NAMALWA (cell line): ENCODE measurements at regions not wholly inside any gene's neighbourhood (a gene's known extent, or its start where the extent isn't known, plus 50 kb on each side); places are given as distances from the start of the nearest gene placed in this dataset.
"Not testable (repeated sequence)": the region's sequence is repeated elsewhere in the genome, so short reads cannot be mapped to it uniquely, and the experiment has no call there.

ENCODE experiments used
- DNase-seq: peaks from one replicate; pipeline ENCODE4 v3.0.0-alpha.2; 2015; ENCODE audit warnings: low spot score

DNA sequence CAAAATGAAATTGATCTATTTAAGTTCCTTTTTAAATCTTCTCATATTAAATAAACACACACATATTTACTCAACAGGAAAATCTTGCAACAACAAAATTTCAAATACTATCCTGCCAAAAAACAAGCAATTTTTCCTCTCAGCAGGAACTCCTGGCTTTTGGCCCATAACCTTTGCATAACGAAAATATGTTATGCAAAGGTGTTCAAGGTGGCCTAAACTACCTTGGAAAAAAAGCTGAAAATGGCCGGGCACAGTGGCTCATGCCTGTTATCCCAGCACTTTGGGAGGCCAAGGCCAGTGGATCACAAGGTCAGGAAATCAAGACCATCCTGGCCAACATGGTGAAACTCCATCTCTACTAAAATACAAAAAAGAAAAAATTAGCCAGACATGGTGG, 424.3 kb upstream of the ZNF337 start:
- not testable (repeated sequence) for DNase-seq

DNA sequence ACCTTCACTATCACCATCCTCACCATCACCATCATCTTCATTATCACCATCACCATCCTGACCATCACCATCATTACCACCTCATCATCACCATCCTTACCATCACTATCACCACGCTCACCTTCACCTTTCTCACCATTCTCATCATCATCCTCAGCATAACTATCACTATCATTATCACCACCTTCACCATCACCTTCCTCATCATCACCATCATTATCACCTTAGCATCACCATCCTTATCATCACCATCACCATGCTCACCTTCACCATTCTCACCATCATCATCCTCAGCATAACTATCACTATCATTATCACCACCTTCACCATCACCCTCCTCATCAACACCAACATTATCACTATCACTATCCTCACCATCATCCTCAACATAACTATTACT, 397.8 kb upstream of the ZNF337 start:
- DNase-seq, result not testable (repeated sequence)

DNA sequence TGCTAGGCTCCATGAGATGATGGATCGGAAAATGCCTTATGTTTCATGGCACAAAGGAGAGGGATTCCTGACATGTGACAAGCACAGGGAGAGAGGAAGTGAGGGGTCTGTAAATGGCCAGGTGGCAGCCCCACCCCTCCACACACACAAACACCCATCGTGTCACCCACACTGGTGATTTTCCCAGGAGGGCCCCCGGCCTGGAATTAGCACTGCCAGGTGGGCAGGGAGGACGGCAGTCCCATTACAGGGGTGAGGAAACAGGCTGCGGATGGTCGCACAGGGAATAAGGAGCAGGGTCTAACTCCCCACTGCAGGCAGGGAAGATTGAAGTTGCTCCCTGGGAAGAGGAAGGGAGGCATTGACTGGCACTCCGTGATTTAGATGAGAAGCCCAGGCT, 395.3 kb upstream of the ZNF337 start:
- not testable (repeated sequence) for DNase-seq

DNA sequence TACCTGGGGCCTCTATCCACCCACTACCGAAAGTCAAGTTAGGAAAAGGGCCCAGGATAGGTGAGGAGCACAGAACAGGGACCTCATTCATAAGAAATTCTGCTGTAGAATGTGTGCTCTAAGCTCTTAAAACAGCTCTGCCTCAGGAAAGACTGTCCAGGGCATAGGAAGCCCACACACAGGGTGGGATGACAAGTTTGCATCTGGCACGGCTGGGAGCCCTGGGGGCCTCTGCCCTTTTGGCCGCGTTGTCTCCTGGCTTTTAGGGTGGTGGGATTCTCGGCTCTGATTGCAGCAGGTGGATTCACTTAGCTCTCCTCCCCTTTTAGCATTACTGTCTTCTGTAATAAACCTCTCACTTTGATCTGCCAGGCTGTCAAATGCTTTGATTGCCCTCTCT, 389.5 kb upstream of the ZNF337 start:
- DNase-seq, result not testable (repeated sequence)

DNA sequence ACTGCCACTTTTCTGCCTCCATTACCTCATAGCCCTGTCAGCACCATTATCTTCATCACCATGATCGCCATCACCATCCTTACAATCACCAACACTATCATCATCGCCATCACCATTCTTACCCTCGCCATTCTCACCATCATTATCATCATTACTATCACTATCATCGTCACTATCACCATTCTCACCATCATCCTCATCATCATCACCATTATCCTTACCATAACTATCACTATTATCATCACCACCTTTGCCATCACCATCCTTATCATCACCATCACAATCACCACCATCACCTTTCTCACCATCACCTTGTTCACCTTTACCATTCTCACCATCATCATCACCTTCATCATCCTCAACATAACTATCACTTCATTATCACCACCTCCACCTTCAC, 377.3 kb upstream of the ZNF337 start:
- DNase-seq, result not testable (repeated sequence)

DNA sequence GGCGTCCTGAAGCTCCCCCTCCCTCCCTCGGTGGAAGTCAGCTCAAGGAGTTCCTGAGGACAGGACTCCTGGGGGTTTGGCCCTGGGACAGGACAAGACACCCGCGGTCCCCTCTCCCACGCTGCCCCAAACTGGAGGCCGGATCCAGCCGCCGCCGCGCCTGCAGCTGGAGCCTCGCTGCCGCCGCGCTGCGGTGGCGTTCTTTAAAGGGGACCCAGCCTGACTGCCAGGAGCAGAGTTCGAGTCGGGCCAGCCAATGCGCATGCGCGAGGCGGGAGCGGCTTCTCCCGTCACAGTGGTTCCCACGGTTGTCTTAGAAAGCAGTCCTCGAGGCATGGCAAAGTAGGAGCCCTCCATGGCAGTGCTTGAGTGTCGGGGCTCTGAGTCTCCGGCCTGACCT, 362.7 kb upstream of the ZNF337 start:
- not testable (repeated sequence) for DNase-seq

DNA sequence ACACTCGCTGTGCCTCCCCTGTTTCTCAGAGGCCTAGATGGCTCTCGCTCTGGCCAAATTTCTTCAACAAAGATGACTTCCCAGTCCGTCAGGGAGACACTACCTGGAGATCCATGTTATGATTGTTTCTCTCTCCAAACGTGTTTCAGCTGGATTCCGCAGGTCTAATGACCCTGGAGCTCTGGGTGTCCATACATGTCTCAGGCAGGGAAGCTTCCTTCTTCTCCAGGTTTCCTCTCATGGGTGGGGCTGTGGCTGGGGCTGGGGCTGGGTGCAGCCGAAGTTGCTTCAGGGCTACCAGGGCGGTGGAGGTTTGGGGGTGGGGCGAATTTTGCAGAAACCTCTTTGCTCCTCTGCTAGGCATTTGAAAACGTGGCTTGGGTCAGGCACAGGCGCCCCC, 361.8 kb upstream of the ZNF337 start:
- DNase-seq, result not testable (repeated sequence)

DNA sequence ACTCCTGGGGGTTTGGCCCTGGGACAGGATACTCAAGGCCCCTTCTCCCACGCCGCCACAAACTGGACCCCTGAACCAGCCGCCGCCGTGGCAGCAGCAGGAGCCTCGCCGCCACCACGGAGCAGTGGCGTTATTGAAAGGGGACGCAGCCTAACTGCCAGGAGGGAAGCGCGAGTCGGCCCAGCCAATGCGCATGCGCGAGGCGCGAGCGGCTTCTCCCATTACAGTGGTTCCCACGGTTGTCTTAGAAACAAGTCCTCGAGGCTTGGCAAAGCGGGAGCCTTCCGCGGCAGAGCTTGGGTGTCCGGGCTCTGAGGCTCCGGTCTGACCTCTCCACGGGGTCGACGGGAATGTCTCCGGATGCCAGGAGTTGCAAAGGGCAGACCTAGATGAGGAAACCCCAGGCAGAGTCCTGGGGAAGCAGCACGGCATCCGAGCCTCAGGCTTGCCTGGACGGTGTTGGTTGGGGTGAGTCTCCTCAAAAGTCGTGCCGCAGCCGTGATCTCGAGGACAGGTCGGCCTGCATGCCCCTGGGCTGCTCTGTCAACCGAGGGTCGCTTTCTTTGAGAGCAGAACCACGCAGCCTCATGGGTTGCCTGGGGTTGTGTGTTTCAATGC, 360.6 kb upstream of the ZNF337 start:
- DNase-seq, result not testable (repeated sequence)

DNA sequence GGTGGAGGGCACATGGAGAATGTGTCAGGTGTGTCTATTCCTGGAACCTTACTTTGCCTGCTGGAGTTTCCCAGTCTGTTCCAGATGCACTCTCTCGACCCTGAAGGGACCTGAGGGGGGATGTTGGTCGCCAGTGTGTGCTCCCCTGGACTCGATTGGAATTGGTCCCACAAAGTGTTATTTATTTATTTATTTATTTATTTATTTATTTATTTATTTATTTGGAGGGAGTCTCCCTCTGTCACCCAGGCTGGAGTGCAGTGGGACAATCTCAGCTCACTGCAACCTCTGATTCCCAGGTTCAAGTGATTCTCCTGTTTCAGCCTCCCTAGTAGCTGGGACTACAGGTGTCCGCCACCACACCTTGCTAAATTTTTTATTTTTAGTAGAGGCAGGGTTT, 329.1 kb upstream of the ZNF337 start:
- DNase-seq, result not testable (repeated sequence)

DNA sequence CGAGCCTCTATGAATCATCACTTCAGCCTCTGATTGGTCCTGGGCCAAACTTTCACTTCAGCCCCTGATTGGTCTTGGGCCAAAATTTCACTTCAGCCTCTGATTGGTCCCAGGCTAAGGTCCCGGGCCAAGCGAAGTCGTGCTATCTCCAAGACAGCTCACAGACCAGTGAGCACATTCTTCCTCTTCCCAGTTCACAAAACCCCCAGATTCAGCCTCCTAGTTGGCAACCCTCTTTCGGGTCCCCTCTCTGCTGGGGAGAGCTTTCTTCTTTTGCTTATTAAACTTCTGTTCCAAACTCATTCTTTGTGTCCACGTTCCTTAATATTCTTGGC, 314.3 kb upstream of the ZNF337 start:
- not testable (repeated sequence) for DNase-seq

DNA sequence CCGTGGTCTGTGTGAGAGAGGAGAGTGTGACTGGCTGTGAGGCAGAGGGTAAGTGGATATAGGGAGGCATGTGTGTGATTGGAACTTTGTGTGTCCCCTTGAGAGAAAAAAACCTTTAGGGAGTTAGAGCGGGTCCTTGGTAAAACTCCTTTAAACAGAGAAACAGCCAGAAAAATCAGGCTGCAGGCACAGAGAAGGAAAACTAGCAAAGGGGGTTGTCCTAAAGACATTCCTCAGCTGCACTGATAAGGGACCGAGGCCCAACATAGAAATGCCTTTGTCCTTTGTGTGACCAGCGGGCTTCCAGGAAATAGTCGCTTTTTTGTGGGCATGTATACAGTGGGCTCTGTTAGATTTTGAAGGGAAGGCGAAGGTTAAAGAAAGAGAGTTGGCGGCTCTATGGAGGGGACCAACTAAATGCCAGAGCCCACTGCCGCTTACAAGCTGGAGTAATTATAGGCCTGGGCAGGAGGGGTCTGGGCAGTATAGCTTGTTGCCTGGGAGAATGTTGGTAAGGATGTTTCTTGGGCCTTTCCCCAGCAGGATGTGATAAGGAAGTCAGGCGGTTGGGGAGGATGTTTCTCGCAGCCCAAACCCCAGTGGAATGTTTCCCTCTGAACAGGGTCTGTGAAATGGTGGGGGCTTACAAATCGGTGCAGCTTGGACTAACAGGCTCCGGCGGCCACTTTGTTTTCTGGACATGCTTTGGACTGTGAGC, 313.7 kb upstream of the ZNF337 start:
- DNase-seq, result not testable (repeated sequence)

DNA sequence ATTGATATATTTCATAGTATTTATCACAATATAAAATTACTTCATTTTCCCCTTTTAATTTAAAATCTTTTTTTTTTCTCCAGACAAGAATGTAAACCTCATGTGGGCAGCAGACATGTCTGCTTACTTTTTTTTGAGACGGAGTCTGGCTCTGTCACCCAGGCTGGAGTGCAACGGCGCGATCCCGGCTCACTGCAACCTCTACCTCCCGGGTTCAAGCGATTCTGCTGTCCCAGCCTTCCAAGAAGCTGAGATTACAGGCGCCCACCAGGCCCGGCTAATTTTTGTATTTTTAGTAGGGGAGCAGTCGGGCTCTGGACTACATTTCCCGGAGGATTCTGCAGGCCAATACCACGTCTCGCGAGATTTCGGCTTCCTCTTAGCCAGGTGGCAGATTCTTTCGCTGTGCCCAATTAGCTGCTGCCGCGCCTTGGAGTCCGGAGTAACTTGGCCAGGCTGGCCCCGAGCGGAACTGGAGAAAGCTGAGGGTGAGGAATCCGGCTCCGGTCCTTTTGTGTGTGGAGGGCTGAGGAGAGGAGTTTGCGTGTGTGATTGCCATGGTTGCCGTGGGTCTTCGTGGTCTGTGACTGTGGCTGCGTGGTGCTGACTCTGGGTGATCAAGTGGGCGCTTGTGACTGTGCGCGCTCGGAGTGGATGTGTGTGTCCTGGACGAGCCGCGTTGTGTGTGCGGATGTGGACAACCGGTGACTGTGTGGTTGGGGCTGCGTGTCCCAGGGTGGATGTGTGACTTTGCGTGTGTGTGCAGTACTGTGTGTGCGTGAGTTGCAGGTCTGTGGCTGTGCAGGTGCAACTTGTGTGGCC, 313.0 kb upstream of the ZNF337 start:
- DNase-seq, result not testable (repeated sequence)

DNA sequence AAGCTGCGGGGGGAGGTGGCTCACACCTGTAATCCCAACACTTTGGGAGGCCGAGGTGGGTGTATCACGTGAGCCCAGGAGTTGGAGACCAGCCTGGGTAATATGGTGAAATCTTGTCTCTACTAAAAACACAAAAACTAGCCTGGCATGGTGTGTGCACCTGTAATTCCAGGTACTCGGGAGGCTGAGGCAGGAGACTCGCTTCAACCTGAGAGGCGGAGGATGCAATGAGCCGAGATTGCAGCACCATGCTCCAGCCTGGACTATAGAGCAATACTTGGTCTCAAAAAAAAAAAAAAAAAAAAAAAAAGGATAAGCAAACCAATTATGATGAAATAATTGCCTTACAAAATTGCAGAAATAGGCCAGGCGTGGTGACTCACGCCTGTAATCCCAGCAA, 311.4 kb upstream of the ZNF337 start:
- not testable (repeated sequence) for DNase-seq

DNA sequence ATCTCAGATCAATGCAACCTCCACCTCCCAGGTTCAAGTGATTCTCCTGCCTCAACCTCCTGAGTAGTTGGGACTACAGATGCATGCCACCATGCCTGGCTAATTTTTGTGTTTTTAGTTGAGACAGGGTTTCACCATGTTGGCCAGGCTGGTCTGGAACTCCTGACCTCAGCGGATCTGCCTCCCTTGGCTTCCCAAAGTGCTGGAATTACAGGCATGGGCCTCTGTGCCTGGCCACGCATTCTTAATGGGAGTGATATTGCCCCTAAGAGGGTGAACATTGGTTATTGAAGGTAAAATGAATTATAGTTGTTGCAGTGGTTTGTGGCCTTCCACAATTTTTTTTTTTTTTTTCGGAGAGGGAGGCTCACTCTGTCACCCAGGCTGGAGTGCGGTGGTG, 309.5 kb upstream of the ZNF337 start:
- not testable (repeated sequence) for DNase-seq

DNA sequence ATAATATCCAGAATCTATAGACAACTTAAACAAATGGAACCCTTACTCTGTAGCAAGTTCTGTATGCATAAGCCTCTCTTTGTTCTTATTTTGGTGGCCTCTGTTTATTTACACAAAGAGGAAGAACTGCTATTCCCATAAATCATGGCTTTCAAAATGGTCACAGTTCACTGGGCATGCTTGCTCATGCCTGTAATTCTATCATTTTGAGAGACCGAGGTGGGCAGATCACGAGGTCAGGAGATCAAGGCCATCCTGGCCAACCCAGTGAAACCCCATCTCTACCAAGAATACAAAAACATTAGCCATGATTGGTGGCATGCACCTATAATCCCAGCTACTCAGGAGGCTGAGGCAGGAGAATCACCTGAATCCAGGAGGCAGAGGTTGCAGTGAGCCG, 307.3 kb upstream of the ZNF337 start:
- DNase-seq, result not testable (repeated sequence)

DNA sequence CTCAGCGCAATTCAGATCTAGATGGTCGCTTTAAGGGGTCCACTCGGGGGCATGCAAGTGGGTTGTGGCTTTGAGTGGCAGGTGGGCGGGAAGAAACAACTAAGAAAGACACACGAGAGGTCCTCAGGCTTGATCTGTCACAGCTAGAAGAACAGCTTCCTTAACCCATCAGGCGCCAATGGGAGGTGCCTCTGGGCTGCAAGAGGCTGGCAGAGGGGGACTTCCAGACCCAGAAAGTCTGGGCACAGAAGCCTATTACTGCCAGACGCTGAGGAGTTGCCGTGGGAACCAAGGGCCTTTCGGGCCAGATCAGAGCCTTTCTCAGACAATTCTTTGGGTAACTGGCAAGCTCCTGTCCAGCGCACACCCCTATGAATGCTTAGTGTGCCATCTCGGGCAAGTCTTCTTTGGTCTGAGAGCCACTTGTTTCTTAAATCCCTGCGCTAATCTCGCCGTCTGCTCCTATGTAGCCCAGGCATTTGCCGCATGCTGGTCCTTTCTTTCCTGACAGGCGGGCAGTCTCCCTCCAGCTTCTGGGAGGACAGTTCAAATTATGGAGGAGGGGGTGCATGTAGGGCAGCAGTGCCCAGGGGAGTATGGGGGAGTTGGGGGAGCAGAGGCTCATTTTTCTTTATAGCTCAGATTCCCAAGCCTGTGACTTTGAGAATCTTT, 300.9 kb upstream of the ZNF337 start:
- DNase-seq, result not testable (repeated sequence)

DNA sequence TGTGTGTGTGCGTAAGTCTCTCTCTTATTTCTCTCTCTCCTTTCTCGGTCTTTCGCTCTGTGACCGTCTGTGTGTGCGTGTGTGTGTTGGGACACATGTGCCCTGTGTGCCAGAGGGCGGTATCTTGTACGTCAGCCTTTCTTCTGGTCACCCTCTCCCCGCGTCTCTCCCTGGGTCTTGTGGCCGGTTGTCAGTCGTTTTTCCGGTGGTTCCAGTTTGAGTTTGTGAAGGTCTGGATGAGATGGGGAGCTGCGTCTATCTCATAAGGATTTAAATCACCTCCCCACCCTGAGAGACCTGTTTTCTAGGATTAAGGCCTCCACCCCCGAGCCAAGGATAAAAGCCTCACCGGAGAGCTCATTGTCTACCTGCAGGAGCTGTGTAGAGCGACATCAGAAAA, 295.5 kb upstream of the ZNF337 start:
- no peak for DNase-seq

DNA sequence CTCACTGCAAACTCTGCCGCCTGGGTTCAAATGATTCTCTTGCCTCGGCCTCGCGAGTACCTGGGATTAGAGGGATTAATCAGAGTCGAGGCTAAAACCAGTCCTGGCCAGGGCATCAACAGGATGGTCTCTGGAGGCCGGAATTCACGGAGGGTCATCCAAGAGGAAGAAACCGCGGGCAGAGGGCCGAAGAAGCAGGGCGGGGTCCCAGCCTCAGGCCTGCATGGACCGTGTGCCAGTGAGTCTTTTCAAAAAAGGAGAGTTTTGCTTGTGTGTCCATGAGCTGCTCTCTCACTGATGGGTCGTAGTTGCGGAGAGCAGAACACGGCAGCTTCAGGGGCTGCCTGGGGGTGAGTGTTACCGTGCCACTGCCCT, 295.1 kb upstream of the ZNF337 start:
- DNase-seq, result no peak

DNA sequence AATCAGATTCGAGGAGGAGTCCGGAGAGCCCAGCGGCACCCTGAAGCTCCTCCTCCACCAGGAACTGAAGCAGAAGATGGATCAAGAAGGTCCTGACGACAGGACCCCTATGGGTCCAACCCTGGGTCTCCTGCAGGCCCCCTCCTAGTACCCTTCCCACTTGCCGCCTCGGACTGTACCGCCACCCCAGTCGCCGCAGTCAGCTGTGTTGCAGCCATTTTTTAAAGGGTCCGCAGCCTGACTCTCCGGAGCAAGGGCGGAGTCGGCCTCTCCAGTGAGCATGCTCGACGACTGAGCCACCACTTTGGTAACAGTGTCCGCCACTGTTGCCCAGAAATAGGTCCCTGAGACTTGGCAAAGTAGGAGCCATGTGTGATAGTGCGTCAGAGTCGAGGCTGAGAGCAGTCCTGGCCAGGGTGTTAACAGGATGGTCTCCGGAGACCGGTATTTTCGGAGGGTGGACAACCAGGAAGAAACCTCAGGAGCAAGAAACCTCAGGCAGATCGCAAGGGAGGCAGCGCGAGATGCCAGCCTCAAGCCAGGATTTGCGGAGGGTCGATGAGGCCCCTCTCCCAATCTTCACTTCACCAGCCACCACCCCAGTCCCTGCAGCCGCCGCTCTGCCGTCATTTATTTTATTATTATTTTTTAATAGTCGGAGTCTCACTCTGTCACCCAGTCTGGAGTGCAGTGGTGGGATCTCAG, 294.6 kb upstream of the ZNF337 start:
- DNase-seq, result no peak

DNA sequence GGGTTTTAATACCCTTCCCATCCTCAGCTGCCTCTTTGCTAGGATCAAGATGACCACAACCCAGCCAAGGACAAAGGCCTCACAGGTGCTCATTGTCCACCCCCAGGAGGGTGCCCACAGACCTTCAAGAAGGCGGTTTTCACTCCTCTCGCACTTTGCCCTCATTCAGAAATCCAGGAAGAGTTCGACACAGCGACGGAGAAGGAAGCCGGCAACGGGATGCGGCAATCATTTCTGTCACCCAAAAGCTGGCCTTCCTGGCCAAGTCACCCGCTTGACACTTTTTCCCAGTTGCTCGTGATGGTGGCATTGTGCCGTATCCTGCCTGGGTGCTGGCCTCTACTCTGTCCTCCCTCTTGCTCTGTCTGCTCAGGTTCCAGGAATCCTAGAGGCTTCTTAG, 293.0 kb upstream of the ZNF337 start:
- DNase-seq, result not testable (repeated sequence)

DNA sequence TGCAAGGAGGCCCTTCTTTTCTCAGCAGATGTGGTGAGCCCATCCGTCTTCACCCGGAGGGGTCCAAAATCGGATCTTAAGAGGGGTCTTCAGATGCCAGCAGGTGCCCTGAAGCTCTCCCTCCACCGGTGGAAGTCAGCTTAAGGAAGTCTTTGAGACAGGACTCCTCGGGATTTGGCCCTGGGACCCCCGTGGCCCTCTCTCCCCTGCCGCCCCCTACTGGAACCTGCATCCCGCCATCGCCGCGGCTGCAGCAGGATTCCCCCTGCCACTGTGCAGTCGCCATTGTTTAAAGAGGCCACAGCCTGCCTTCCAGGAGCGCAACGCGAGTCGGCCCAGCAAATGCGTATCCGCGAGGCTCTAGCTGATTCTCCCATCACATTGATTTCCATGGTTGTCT, 292.5 kb upstream of the ZNF337 start:
- DNase-seq, result no peak
